ENCODE measurements at regions not wholly inside any gene's neighbourhood (a gene's known extent, or its start where the extent isn't known, plus 50 kb on each side); places are given as distances from the start of the nearest gene placed in this dataset.

DNA sequence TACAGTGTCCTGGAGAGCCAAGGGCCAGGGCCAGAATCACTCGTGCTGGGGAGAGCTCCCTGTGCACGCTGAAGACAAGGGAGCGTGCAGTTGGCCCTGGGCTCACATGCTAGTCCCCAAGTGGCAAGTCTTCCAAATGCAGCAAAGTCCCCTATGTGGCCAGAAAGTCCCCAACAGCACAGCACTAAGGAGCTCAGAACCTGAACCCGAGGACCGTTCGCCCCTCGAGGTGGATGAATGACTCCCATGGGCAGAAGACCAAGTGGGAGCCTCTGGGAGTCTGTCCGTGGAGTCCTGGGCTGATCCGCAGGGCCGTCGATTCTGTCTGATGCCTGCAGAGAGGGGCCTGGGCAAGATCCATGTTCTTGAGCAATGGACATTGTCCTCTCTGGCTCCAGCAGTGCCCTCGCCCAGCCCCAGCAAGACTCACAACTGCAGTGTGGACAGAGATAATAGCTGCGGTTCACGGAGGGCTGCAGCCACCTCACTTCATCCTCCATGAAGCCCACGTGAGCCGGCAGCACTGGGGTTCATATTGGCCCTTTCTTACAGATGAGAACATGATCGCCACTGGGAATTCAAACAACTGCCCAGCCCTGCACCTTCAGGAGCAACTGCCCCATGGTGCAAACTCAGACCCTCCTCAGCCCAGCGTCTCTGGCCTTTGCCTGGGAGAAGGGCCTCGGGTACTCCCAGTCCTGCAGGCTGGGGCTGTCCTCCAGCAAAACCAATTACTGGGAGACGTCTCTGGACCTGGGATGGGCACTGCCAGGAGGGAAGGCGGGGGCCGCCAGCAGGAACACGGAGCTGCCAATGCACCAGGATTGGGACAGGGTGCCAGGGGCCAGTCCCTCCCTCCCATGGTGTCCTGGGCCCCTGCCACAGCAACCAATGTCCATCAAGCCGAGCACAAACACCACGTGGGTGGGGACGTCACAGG lies 243.7 kb downstream of the NPHP4 start:
- no peak for DNase-seq

DNA sequence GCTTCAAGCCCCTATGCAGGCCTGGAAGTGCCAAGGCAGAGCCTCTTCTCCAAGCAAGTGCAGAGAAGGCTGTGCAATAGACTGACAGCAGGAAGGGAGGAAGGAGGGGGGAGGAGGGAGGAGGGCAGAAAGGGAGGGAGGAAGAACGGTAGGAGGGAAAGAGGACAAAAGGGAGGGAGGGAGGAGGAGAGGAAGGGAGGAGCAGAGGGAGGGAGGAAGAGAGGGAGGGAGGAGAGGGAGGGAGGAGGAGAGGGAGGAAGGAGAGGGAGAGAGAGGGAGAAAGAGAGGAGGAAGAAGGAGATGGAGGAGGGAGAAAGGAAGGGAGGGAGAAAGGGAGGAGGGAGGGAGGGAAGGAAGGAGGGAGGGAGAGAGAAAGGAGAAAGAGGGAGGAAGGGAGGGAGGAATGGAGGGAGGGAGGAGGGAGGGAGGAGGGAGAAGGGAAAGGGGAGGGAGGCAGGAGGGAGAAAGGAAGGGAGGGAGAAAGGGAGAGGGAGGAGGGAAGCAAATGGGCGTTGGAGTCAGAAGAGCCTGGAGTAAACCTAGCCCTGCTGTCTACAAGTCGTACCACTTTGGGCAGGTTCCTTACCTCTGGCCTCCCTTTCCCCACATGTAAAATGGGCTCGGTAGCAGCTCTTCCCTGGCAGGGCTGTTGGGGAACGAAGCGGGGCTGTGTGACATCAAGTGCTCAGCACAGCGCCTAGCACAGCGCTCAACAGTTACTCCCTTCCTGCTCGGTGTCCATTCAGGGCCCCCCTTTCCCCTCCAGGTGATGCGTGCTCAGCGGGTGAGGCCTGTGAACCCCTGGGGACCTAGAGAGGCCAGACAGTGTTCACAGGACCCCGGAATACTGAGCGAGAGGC lies 244.6 kb downstream of the NPHP4 start:
- DNase-seq, result no peak

DNA sequence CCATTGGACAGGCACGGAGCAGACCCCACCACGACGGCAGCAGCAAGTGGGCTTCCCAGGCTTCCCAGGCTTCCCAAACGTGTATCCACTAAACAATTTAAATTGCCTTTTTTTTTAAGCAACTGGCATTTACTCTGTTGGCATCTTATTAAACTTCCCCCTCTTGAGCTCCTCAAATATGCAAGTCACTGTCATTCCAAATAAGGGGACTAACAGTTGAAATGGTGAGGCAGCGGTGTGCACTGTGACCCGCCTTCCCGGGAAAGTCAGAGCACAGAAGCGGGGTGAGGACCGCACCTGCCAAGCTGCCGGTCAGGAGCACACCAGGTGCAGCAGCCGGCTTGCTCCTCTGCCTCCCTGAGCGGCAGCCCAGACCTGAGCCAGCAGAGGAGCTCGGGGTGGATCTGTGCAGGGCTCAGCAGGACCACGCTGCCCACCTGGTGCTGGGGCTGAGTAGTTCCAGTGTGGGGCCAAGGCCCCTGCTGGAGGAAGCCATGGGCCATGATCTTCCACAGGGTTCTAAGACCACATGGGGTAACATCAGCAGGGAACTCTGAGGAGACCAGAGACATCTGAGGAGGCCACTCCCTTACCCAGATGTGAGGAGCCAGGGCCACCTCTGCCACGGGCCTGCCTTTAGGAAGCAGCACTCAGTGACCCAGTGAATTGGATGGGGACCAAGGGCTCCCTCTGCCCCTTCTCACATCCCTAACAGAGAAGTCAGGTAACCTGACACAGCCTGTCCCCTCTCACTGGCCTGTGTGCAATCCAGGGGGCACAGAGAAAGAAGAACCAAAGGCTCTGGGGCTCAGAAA lies 245.4 kb downstream of the NPHP4 start:
- no peak for DNase-seq

DNA sequence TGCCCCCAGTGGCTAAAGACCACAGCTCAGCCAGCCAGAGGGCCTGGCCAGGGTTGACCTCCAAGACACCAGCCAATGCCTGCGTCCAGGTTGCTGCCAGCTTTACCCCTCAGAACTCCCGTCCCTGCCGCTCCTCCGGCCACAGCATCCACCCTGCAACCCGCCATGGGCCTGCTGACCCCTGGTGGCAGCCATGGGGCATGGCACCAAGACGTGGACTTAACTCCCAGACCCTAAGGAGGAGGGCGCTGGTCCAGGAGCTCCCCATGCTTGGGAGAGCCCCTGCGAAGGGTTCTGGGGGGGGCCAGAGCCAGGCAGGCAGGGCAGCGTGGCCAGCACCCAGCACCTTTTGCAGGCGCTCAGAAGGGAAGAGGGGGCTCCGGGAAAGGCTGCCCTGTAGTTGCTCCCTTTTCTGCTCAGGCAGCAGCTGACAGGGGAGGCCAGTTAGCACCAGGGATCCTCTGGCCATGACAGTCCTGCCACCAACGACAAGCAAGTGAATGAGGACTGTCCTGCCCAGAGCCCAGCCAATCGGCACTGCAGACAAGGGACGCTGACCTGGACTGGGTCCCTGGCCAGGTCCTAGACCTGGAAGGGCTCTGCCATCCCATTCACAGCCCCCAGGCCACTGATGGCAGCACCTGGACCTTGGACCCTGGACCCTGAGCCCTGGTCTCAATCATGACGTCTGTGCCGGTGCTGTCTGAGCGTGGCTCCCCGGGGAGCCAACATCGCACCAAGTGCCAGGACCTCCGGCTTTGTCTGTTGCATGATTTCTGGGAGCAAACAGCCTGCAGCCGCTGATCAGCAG lies 246.2 kb downstream of the NPHP4 start:
- peak; percentile 73 to 87 (median 78) for DNase-seq

DNA sequence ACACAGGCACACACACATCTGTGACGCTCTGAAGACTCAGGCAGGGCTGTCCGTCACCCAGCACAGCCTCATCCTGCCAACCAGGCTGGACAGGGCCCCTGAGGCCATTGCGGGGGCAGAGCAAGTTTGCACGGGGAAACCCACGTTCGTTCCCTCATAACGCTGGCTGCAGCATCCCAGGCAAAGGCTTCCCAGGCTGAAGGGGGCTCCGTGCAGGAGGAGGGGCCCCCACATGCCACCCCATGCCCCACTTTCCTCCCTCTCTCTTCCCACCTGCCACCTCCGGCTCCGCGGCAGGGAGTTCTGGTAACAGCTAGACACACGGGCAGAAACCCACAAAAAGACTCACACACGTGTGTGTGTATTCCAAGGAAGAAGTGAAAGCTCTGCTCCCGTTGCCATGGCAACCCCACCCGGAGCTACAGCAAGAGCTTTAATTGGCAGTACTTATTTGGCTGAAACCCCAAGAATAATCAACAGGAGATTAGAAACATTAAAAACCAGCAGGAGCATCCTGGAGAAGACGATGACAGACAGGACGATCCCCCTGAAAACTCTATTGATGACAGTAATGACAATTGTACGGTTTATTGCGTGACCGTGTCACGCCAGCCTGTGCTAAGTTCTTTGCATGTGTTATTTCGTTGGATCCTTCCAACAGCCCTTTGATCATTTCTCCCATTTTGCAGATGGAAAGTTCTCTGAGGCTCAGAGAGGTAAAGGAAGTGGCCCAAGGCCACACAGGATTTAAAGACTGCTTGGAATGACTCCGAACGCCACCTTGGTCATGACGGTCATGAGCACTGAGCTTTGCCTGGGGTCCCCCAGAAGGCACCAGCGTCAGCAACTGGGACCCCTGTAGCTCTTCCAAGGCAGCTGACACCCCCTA lies 247.1 kb downstream of the NPHP4 start:
- no peak for DNase-seq

DNA sequence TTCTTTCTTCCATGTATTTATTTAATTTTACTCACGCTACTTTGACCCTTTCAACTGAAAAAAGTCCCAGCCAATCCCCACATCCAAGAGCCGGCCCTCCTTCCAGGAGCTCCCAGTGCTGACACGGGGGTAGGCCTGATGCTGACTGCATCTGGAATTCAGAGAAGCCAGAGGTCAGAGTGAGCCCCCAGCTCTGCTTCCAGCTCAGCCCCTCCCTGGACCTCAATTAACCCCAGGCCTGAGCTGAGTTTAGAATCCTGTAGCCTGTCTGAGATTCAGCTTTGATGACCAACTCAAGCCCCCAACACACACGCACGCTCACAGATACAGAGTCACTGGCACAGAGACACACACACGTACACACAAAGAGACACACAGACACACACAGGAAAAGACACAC lies 247.9 kb downstream of the NPHP4 start:
- DNase-seq, result no peak

DNA sequence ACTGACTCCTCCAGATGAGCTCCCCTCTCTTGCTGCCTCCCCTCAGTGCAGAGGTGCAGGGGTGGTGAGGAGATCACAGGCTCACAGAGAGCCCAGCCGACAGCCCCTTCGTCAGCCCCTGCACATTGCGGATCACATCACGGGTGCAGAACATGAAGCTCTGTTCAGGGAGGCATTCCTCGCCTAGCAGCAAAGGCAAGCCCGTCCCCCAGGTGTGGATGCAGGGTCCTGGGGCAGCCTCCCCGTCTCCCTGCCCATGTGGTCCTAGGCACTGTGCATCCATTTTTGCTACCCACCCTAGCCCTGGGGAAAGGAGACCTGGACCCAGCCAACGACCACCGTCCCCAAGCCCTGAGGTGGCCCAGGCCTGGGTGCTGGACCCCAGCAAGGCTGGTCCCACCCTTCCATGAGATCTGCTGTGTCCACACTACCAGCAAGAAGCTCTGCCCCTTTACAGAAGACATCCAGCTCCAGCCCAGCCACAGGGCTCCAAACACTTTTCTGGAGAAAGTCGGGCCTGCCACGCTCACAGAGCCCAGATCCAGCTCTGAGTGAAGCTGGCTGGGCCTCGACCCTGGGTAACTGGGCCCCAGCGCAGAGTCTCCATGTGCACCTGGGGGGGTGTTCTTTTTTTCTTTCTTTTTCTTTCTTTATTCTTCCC lies 248.7 kb downstream of the NPHP4 start:
- no peak for DNase-seq

DNA sequence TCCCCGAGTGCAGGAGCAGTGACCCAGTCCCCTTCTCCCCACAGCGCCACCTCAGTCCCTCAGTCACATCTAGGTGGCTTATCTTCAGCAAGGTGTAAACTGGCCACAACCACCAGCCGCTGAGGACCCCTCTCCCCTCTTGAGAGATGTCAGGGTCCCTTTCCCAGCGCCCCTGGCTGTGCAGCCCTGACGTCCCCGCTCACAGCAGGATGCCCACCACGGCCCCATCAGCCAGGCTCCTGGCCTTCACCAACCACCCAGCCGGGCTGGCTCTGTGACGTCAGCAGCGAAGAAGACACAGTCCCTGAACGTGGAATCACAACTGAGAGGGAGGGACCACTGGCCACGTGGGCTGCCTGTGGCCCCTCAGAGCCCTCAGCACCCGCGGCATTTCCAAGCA lies 249.4 kb downstream of the NPHP4 start:
- no peak for DNase-seq

DNA sequence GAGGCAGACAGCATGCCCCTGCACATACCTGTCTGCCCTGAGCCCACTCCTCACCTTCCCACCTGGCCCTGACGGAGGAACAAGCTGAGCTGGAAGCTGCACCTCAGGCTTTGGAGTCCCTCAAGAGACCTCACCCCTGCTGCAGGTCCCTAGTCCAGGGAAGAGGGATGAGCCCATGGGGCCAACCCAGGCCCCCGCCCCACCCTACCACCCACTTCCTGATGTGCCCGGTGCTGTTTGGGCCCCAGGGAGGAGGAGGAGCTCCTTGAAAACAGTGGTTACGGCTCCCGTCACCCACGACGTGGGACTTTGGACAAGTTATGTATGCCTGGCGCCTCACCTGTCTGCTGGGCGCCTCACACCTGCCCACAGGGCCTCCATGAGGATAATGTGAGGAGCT lies 250.2 kb downstream of the NPHP4 start:
- no peak for DNase-seq

DNA sequence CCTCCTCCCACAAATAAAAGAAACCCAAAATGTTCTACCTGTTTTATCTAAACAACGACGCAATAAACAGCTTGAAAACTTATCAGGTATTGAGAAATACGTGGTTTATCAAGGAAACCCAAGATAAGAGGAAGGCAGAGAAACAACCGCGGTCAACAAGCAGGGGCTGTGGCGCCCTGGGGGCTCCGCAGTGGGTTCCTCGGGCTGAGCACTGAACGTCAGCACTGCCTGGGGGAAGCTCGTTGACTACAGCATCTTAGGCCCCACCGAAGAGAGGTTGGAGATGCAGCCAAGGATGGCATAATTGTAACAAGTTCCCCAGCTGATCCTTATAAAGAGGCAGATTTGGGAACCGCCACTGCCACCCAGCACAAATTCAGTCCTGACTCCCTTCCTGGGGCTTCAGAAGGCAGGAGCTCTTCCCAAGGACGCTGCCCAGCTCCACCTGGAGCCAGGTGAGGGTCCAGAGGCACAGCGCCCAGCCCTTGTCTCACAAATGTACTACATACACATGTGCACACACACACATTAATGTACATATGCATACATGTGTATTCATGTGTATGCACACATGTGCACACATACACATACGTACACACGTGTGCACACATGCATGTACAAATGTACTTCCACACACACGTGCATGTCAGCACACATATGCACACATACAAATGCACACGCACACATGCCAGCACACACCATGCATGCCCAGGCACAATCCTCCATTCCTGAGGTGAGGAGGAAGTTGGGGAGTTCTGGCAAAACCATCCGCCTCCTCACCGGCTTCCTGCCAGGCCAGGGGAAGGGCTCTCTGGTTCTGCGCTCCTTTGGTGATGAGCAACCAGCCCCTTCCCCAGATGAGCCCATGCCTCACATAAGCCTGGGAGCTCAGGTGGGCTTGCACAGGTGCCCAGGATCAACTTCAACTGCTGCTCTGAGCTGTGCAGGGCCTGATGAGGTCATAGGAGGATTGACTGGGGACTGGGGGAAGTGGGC lies 251.1 kb downstream of the NPHP4 start:
- DNase-seq, result no peak

DNA sequence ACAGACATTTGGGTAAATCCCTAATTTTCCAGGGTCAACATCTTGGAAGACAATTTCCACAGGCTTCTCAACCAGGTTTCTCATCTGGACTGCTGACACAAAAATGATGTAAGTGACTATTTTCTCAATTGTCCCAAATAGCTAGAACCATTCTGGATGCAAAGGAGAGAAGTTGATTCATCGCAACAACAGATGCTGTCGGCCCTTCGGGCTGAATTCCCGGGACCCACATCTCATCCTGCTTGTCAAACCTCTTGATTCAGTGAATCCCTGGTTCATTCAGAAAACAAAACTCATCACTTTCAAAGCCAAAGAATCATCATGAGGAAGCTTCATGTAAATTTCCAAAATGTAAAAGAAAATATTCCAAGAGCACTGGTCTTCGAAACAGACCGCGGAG lies 251.8 kb downstream of the NPHP4 start:
- no peak for DNase-seq

DNA sequence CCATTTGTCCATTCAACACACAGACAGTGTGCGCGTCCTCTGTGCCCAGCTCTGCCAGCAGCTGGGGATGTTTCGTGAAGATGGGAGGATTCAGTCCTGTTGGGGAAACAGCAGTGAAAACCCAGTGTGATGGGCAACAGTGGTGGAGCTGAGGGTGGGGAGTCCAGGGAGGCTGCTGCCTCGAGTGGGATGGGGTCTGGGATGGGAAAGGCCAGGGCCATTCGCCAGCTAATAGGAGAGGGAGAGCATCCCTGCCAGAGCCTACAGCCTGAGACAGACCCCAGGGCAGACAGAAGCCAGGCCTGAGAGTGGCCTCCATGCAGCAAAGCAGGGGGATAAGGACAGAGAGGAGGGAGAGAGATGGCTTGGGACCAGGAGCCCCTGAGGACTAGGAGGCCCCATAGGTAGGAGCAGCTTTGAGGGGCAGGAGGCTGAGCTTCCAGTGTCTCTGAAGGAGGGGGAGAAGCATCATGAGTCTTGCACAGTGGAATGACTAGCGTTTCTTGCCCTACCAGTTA lies 252.6 kb downstream of the NPHP4 start:
- no peak for DNase-seq

DNA sequence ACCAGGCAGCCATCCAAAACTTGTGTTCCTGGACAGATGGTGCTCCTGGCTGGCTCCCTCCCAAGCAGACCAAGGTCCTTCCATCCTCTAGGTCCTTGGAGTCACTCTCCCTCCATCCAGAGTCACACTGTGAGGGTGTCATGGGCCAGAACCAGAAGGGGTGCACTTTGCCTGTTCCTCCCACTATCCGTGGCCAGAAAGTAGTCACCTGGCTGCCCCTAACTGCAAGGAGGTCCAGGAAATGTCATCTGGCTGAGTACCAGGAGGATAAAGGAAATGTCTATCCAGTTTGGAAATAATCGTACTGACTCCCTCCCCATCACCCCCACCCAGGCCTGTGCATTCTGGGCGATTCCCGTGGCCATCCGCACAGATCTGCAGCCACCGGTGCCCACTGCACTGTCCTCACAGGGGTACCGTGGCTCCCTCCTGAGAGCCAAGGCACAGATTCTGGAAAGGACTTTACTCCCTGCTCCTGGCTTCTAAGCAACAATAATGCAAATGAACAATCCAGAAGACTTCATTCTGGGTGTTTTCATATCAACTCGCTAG lies 253.2 kb downstream of the NPHP4 start:
- DNase-seq, result no peak

DNA sequence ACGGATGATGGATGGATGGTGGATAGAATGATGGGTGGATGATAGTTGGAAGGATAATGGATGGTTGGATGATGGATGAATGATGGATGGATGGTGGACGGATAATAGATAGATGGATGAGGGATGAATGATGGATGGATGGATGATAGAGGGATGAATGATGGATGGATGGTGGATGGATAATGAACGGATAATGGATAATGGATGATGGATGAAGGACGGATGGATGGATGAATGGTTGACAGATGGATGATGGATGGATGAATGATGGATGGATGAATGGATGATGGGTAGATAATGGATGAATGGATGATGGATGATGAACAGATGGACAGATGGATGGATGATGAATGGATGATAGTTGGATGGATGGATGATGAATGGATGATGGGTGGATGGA lies 255.1 kb downstream of the NPHP4 start:
- DNase-seq, result no peak

DNA sequence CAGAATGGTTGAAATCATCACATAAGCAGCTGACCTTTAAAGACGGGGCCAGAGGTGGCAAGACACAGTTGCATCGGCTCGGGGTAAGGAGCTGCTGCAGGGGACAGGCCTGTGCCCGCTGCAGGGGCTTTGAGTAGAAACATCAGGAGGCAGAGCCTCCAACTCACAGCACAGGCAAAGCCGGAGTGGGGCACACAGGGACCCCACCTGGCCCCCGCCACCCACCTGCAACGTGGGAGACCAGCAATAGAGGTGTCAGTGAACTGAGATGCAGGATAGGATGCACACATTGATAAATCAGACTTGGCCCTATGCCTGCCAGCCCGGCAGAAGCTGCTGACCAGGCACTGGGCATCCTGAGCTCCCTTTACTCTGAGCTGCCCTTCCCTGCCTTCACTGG lies 257.2 kb downstream of the NPHP4 start:
- DNase-seq, result no peak

DNA sequence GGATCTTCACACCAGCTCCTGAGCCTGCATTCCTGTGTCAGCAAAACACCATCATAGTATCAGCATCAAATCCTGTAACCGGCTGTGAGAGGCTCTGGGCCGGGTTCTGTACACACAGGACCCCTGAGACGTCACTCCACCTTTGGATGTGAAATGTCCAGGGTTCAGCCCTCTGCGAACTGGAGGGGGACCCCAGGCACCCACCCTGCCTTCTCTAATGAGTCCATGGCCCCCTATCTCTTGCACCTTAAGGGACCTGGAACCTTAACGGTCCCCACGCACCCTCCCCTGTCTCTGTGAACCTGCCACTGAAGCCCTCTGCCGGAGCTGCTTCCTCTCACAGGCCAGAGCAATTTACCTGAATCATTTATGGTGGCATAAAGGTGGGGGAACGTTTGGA lies 257.8 kb downstream of the NPHP4 start:
- DNase-seq, result no peak

DNA sequence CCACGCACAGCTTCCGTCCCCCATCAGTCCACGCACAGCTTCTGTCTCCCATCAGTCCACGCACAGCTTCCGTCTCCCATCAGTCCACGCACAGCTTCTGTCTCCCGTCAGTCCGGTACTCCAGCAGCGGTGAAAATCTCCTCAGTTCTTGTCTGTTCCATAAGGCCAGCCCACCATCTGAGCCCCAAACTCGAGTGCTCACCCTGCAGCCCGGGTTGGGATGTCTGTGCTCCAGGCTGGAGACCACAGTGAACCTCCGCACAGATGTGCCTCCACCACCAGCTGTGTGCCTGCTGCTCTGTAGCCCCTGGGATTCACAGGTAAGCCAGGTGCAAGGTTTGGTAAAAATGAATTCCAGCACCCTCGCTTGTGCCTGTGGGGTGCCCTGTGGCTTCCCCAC lies 258.6 kb downstream of the NPHP4 start:
- DNase-seq, result no peak

DNA sequence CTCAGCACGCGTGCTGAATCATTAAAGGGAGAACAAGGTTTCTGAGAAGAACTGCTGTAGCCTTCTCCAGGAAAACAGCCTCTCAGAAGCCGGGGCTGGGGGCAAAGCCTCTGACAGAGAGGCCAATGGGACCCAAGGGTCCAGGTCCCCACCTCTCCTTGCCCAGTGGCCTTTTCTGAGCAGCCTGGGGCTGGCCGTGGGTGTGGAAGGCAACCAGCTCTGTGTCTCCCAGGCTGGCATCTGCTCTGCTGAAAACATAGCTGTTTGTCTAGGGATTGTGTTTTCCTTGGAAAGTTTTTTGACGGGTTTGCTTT lies 261.2 kb downstream of the NPHP4 start:
- DNase-seq, result no peak
